ENCODE measurements at regions not wholly inside any gene's neighbourhood (a gene's known extent, or its start where the extent isn't known, plus 50 kb on each side); places are given as distances from the start of the nearest gene placed in this dataset.

DNA sequence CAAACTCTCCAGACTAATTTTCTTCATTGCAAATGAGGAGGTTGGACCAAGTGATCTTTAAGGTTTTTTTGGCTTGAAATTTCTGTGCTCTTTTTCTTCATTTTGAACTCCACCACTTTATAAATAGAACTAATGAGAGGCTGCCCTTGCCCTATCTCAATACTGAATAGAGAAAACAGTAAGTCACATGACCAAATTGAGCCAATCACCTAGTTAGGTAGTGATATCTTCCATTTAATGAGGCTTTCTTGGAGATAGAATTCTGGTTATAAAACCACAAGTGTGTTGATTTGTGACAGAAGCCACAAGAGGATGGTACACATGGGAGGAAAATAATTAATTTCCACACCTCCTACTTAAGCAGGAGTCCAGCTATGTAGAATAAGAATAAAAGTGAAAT lies 263.4 kb upstream of the SNX7 start:
- ChIA-PET CTCF (ENCODE audit: partially characterized antibody) (no interaction called here), POLR2A (ENCODE audit: partially characterized antibody) (no interaction called here)

DNA sequence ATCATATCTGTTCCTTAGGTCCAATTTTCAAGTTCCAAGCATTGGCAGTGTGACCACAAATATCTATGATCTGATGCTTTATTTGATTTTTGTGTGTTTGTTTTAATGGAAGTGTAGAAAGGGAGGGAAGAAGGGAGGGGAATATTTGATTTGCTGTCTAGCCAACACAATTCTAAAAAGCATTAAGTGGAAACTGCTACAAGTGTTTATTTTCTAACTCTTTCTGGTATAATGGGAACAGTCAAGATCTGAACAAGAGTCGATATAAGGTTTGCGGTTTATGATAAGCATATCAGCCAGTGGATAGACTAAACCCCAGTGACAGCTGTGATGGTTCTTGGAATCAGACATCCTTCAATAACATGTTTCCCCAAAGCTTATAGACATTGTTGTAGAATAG lies 267.8 kb upstream of the SNX7 start:
- CTCF ChIA-PET (ENCODE audit: partially characterized antibody) = no interaction called here
- no peak for DNase-seq
- intact Hi-C loops (cut with micrococcal nuclease) = no loop called here
- no peaks in the 10 kb centered on the region for H3K9me3 Mint-ChIP-seq
- H3K27ac ChIP-seq (ENCODE audit: low read depth, low read length) = no peak overlapping the region
- H3K36me3 ChIP-seq (ENCODE audit: insufficient read depth, low read length) = no peaks in the 10 kb centered on the region
- no peaks in the 10 kb centered on the region for H3K27me3 Mint-ChIP-seq
- H3K4me1 Mint-ChIP-seq = peaks cover 6 to 11% (median 8%) of the 10 kb centered on the region in 4 donors
- no peak overlapping the region for H3K4me3 Mint-ChIP-seq
- no peaks in the 10 kb centered on the region for H3K36me3 Mint-ChIP-seq
- POLR2A ChIA-PET (ENCODE audit: partially characterized antibody) = no interaction called here
- no peak overlapping the region for H3K27ac Mint-ChIP-seq
- H3K27me3 ChIP-seq (ENCODE audit: insufficient read depth, low read length) = no peaks in the 10 kb centered on the region
- H3K4me3 ChIP-seq (ENCODE audit: low read length in 2 of 2) = no peak overlapping the region
- H3K4me1 ChIP-seq (ENCODE audit: insufficient read depth, low read length) = peaks cover 9% of the 10 kb centered on the region
- no peaks in the 10 kb centered on the region for H3K9me3 ChIP-seq (ENCODE audit: control insufficient read depth in 1 of 2, low read length in 2 of 2)

More for the DNA sequence above, 263.4 kb upstream of the SNX7 start:
- no peaks in the 10 kb centered on the region for H3K27me3 Mint-ChIP-seq
- H3K27ac Mint-ChIP-seq = no peak overlapping the region
- no peaks in the 10 kb centered on the region for H3K27me3 ChIP-seq (ENCODE audit: insufficient read depth, low read length)
- no peak overlapping the region for H3K4me3 Mint-ChIP-seq
- H3K27ac ChIP-seq (ENCODE audit: low read depth, low read length) = no peak overlapping the region
- no peak overlapping the region for H3K4me3 ChIP-seq (ENCODE audit: low read length in 2 of 2)
- no peaks in the 10 kb centered on the region for H3K4me1 ChIP-seq (ENCODE audit: insufficient read depth, low read length)
- no peaks in the 10 kb centered on the region for H3K36me3 Mint-ChIP-seq
- intact Hi-C loops (cut with micrococcal nuclease) = no loop called here
- no peaks in the 10 kb centered on the region for H3K9me3 ChIP-seq (ENCODE audit: control insufficient read depth in 1 of 2, low read length in 2 of 2)
- H3K36me3 ChIP-seq (ENCODE audit: insufficient read depth, low read length) = no peaks in the 10 kb centered on the region
- no peak for DNase-seq
- peaks cover 0 to 2% (median 0%) of the 10 kb centered on the region in 8 donors for H3K9me3 Mint-ChIP-seq
- peaks cover 6 to 11% (median 7%) of the 10 kb centered on the region in 4 donors for H3K4me1 Mint-ChIP-seq

DNA sequence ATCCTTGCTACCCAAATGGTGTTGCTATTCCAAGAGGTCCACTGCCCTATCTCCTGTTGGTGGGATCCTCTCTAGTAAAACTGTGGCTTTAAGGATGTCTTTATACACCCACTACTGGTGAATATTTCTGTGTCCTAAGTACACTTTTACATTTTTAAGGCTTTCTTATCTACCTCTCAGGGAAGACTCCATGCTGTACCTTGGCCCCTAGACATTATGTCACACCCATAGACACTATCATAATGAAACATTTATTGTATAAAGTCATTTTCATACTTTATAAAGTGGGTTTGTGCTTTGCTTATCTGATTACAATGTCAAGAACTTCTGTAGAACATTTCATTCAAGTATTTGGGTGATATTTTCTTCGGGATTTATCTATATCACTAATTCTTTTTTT lies 270.3 kb upstream of the SNX7 start:
- Mint-ChIP-seq H3K36me3 (no peaks in the 10 kb centered on the region), H3K4me3 (no peak overlapping the region), H3K4me1 (peaks cover 20 to 29% (median 26%) of the 10 kb centered on the region in 4 donors), H3K27me3 (no peaks in the 10 kb centered on the region), H3K9me3 (no peaks in the 10 kb centered on the region), H3K27ac (no peak overlapping the region)
- no peak for DNase-seq
- H3K9me3 ChIP-seq (ENCODE audit: control insufficient read depth in 1 of 2, low read length in 2 of 2) = no peaks in the 10 kb centered on the region
- POLR2A ChIA-PET (ENCODE audit: partially characterized antibody) = no interaction called here
- no peak overlapping the region for H3K4me3 ChIP-seq (ENCODE audit: low read length in 2 of 2)
- no peaks in the 10 kb centered on the region for H3K27me3 ChIP-seq (ENCODE audit: insufficient read depth, low read length)
- CTCF ChIA-PET (ENCODE audit: partially characterized antibody) = no interaction called here
- H3K4me1 ChIP-seq (ENCODE audit: insufficient read depth, low read length) = peaks cover 30% of the 10 kb centered on the region
- H3K27ac ChIP-seq (ENCODE audit: low read depth, low read length) = no peak overlapping the region
- no peaks in the 10 kb centered on the region for H3K36me3 ChIP-seq (ENCODE audit: insufficient read depth, low read length)
- intact Hi-C loops (cut with micrococcal nuclease) = no loop called here

DNA sequence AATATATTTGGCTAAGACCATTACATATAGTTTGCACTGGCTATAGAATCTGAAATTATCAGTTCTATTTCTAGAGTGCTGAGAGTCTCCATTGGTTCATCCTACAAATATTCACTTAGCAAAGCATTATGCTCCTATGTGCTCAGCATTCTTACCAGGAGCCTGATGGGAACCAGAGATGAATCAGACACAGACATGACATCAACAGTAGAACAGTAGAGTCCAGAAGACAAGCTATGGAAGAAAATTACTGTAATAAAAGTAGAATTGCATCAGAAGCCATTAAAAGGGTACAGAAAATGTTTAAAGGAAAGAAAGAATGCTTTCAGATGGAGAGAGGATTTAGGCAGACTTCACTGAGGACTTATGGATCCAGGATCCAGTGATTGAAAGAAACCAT lies 271.7 kb upstream of the SNX7 start:
- no peaks in the 10 kb centered on the region for H3K9me3 ChIP-seq (ENCODE audit: control insufficient read depth in 1 of 2, low read length in 2 of 2)
- H3K27ac Mint-ChIP-seq = no peak overlapping the region
- no peak overlapping the region for H3K4me3 ChIP-seq (ENCODE audit: low read length in 2 of 2)
- ChIA-PET CTCF (ENCODE audit: partially characterized antibody) (no interaction called here), POLR2A (ENCODE audit: partially characterized antibody) (no interaction called here)
- H3K9me3 Mint-ChIP-seq = no peaks in the 10 kb centered on the region
- no peaks in the 10 kb centered on the region for H3K27me3 Mint-ChIP-seq
- no peak overlapping the region for H3K4me3 Mint-ChIP-seq
- H3K27ac ChIP-seq (ENCODE audit: low read depth, low read length) = no peak overlapping the region
- intact Hi-C loops (cut with micrococcal nuclease) = no loop called here
- H3K4me1 Mint-ChIP-seq = peaks cover 20 to 29% (median 26%) of the 10 kb centered on the region in 4 donors
- no peaks in the 10 kb centered on the region for H3K27me3 ChIP-seq (ENCODE audit: insufficient read depth, low read length)
- peaks cover 30% of the 10 kb centered on the region for H3K4me1 ChIP-seq (ENCODE audit: insufficient read depth, low read length)
- no peaks in the 10 kb centered on the region for H3K36me3 Mint-ChIP-seq
- H3K36me3 ChIP-seq (ENCODE audit: insufficient read depth, low read length) = no peaks in the 10 kb centered on the region
- DNase-seq = no peak

DNA sequence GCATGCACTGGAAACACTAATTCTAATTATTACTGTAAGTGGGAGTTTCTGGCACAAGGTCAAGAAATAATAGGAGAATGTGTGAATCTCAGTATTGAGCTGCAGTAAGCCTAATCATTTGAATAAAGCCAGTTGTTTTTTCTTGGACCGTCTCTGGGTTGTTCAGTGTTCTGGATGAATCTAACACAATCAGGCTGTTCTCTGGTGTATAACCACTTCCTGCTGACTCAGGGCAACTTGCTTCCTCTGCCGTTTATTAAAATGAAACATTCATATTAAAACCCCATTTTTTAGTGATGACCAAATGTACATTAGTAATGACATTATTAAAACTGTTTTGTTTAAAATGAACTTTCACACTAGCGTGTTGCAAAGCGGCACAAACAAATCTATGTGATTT lies 273.1 kb upstream of the SNX7 start:
- Mint-ChIP-seq H3K27ac (peak overlapping the region in 5 of 7 donors; percentile 22 to 81 (median 71)), H3K9me3 (no peaks in the 10 kb centered on the region), H3K4me3 (peak overlapping the region in 7 of 8 donors; percentile 26 to 83 (median 64)), H3K4me1 (peaks cover 20 to 31% (median 27%) of the 10 kb centered on the region in 4 donors), H3K36me3 (no peaks in the 10 kb centered on the region), H3K27me3 (no peaks in the 10 kb centered on the region)
- Histone ChIP-seq H3K4me1 (ENCODE audit: insufficient read depth, low read length) (peaks cover 30% of the 10 kb centered on the region), H3K27ac (ENCODE audit: low read depth, low read length) (no peak overlapping the region), H3K27me3 (ENCODE audit: insufficient read depth, low read length) (no peaks in the 10 kb centered on the region), H3K4me3 (ENCODE audit: low read length in 2 of 2) (no peak overlapping the region), H3K9me3 (ENCODE audit: control insufficient read depth in 1 of 2, low read length in 2 of 2) (no peaks in the 10 kb centered on the region), H3K36me3 (ENCODE audit: insufficient read depth, low read length) (no peaks in the 10 kb centered on the region)
- peak; percentile 15 to 30 (median 25) for DNase-seq
- intact Hi-C loops (cut with micrococcal nuclease) = no loop called here
- ChIA-PET POLR2A (ENCODE audit: partially characterized antibody) (no interaction called here), CTCF (ENCODE audit: partially characterized antibody) (interaction anchor here (1.5 kb wide), 1 partner anchor 15 kb away, joined by 3 read pairs; no protein-coding TSS in a partner anchor)

DNA sequence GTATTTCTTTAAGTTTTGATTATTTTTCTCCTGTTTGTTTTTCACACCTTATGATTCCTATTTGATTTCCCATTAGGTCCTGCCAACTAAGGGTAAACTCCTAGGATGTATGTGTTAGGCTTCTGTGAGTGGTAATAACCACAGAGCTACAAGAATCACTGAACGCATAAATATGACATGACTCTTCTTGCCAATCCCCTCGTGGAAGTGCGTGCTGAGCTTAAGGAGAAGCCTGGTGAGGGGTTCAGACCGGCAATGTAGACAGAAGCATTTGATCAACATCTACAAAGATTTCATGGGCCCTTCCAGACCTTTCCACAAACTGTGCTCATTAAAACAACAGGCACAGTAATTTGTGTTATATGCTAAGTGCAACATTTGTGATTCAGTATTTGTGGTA lies 273.8 kb upstream of the SNX7 start:
- H3K4me1 ChIP-seq (ENCODE audit: insufficient read depth, low read length) = peaks cover 30% of the 10 kb centered on the region
- no peak for DNase-seq
- intact Hi-C loops (cut with micrococcal nuclease) = no loop called here
- Mint-ChIP-seq H3K4me1 (peaks cover 20 to 34% (median 27%) of the 10 kb centered on the region in 4 donors), H3K27me3 (no peaks in the 10 kb centered on the region), H3K36me3 (no peaks in the 10 kb centered on the region), H3K9me3 (no peaks in the 10 kb centered on the region), H3K27ac (peak overlapping the region in 6 of 7 donors; percentile 22 to 81 (median 66)), H3K4me3 (peak overlapping the region in 6 of 8 donors; percentile 26 to 83 (median 62))
- H3K36me3 ChIP-seq (ENCODE audit: insufficient read depth, low read length) = no peaks in the 10 kb centered on the region
- no peaks in the 10 kb centered on the region for H3K27me3 ChIP-seq (ENCODE audit: insufficient read depth, low read length)
- H3K9me3 ChIP-seq (ENCODE audit: control insufficient read depth in 1 of 2, low read length in 2 of 2) = no peaks in the 10 kb centered on the region
- CTCF ChIA-PET (ENCODE audit: partially characterized antibody) = interaction anchor here (1.5 kb wide), 1 partner anchor 14 kb away, joined by 3 read pairs; no protein-coding TSS in a partner anchor
- H3K4me3 ChIP-seq (ENCODE audit: low read length in 2 of 2) = no peak overlapping the region
- POLR2A ChIA-PET (ENCODE audit: partially characterized antibody) = no interaction called here
- no peak overlapping the region for H3K27ac ChIP-seq (ENCODE audit: low read depth, low read length)

DNA sequence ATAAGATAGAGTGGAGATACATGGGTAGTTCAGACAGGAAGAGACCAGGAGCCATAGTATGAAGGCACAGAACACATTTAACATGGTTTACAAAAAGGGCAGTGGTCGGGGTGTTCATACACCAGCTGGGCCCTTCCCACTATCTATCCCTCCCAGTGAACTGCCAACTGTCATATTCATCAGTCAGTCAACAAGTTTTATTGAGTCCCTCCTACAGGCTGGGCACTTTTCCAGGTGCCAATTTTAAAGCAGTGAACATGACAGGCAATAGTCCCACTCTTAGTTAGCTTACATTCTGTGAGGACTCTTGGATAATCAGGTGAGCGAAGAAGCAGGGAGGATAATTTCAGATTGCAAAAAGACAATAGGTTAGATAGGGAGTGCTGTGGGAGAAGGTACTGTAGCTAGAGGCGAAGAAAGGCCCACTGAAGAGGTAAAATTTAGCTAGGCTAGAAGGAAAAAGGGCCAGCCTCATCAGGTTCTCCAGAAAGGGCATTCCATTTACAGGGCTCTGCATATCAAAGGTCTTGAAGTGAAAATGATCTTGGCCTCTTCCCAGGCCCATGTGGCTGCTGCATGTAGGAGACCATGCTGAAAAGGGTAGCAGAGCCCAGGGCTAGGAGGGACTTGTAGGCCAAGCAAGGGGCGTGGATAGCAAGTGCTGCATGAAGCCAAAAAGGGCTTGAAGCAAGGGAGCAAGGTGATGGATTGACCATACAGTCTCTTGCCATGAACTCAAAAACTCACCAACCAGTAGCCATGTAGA lies 274.7 kb upstream of the SNX7 start:
- CTCF ChIA-PET (ENCODE audit: partially characterized antibody) = interaction anchor here (1.5 kb wide), 1 partner anchor 13 kb away, joined by 3 read pairs; no protein-coding TSS in a partner anchor
- H3K27me3 Mint-ChIP-seq = no peaks in the 10 kb centered on the region
- Histone ChIP-seq H3K9me3 (ENCODE audit: control insufficient read depth in 1 of 2, low read length in 2 of 2) (no peaks in the 10 kb centered on the region), H3K27me3 (ENCODE audit: insufficient read depth, low read length) (no peaks in the 10 kb centered on the region), H3K27ac (ENCODE audit: low read depth, low read length) (no peak overlapping the region), H3K4me1 (ENCODE audit: insufficient read depth, low read length) (peaks cover 30% of the 10 kb centered on the region), H3K4me3 (ENCODE audit: low read length in 2 of 2) (no peak overlapping the region), H3K36me3 (ENCODE audit: insufficient read depth, low read length) (no peaks in the 10 kb centered on the region)
- no peaks in the 10 kb centered on the region for H3K36me3 Mint-ChIP-seq
- POLR2A ChIA-PET (ENCODE audit: partially characterized antibody) = no interaction called here
- intact Hi-C loops (cut with micrococcal nuclease) = no loop called here
- H3K4me3 Mint-ChIP-seq = peak overlapping the region in 1 of 8 donors; percentile 51
- DNase-seq = no peak
- no peaks in the 10 kb centered on the region for H3K9me3 Mint-ChIP-seq
- peak overlapping the region in 2 of 7 donors; percentile 4 to 43 for H3K27ac Mint-ChIP-seq
- peaks cover 20 to 34% (median 27%) of the 10 kb centered on the region in 4 donors for H3K4me1 Mint-ChIP-seq

Data from CD4-positive, alpha-beta memory T cell (primary cell).